Stimulated activated naive CD8-positive, alpha-beta T cell treated with anti-CD3 and anti-CD28 coated beads, Interleukin-15, Interleukin-2, amounts not matched to agents 100 ng/mL and 50 ng/mL, for 24 hours (primary cell): ENCODE measurements at regions not wholly inside any gene's neighbourhood (a gene's known extent, or its start where the extent isn't known, plus 50 kb on each side); places are given as distances from the start of the nearest gene placed in this dataset.

Experiments
- H3K27ac Mint-ChIP-seq: one replicate; pipeline ENCODE4 v1.8.0; 2021; ENCODE audit warnings: mild to moderate bottlenecking, mixed read lengths
- H3K27me3 Mint-ChIP-seq: one replicate; pipeline ENCODE4 v1.8.0; 2021; ENCODE audit warnings: mixed read lengths
- H3K36me3 Mint-ChIP-seq: one replicate; pipeline ENCODE4 v1.8.0; 2021; ENCODE audit warnings: low read depth, mixed read lengths
- H3K4me1 Mint-ChIP-seq: one replicate; pipeline ENCODE4 v1.8.0; 2021; ENCODE audit warnings: low read depth, mixed read lengths
- H3K4me3 Mint-ChIP-seq: one replicate; pipeline ENCODE4 v1.8.0; 2021; ENCODE audit warnings: mild to moderate bottlenecking, mixed read lengths
- H3K9me3 Mint-ChIP-seq: one replicate; pipeline ENCODE4 v1.8.0; 2021; ENCODE audit warnings: mixed read lengths

- H3K4me3 Mint-ChIP-seq = no peak overlapping the region
- no peaks in the 10 kb centered on the region for H3K4me1 Mint-ChIP-seq
- no peak overlapping the region for H3K27ac Mint-ChIP-seq
- H3K9me3 Mint-ChIP-seq = no peaks in the 10 kb centered on the region
- H3K27me3 Mint-ChIP-seq = no peaks in the 10 kb centered on the region
- H3K36me3 Mint-ChIP-seq = no peaks in the 10 kb centered on the region
These were observed 505.5 kb downstream of the LMO4 start for GRCh38 chr1:87834151-87834550.

GRCh38 chr1:87834941-87835340 is 506.3 kb downstream of the LMO4 start:
- no peaks in the 10 kb centered on the region for H3K36me3 Mint-ChIP-seq
- no peak overlapping the region for H3K27ac Mint-ChIP-seq
- no peak overlapping the region for H3K4me3 Mint-ChIP-seq
- H3K27me3 Mint-ChIP-seq = no peaks in the 10 kb centered on the region
- H3K9me3 Mint-ChIP-seq = no peaks in the 10 kb centered on the region
- H3K4me1 Mint-ChIP-seq = no peaks in the 10 kb centered on the region

- Mint-ChIP-seq H3K4me1 (no peaks in the 10 kb centered on the region), H3K4me3 (no peak overlapping the region), H3K9me3 (no peaks in the 10 kb centered on the region), H3K27ac (no peak overlapping the region), H3K27me3 (peaks cover 15% of the 10 kb centered on the region), H3K36me3 (no peaks in the 10 kb centered on the region)
These were observed 512.1 kb downstream of the LMO4 start for GRCh38 chr1:87840767-87841166.

- Mint-ChIP-seq H3K4me3 (no peak overlapping the region), H3K36me3 (no peaks in the 10 kb centered on the region), H3K9me3 (no peaks in the 10 kb centered on the region), H3K4me1 (no peaks in the 10 kb centered on the region), H3K27me3 (peaks cover 15% of the 10 kb centered on the region), H3K27ac (no peak overlapping the region)
These were observed 512.7 kb downstream of the LMO4 start for GRCh38 chr1:87841332-87841731.

GRCh38 chr1:87842156-87842555 is 513.5 kb downstream of the LMO4 start:
- Mint-ChIP-seq H3K36me3 (no peaks in the 10 kb centered on the region), H3K4me3 (no peak overlapping the region), H3K27ac (no peak overlapping the region), H3K9me3 (no peaks in the 10 kb centered on the region), H3K27me3 (peaks cover 15% of the 10 kb centered on the region), H3K4me1 (no peaks in the 10 kb centered on the region)

- Mint-ChIP-seq H3K27me3 (peaks cover 15% of the 10 kb centered on the region), H3K4me3 (no peak overlapping the region), H3K27ac (no peak overlapping the region), H3K9me3 (no peaks in the 10 kb centered on the region), H3K36me3 (no peaks in the 10 kb centered on the region), H3K4me1 (no peaks in the 10 kb centered on the region)
These were observed 515.6 kb downstream of the LMO4 start for GRCh38 chr1:87844251-87844650.

- Mint-ChIP-seq H3K9me3 (no peaks in the 10 kb centered on the region), H3K27ac (no peak overlapping the region), H3K27me3 (peaks cover 4% of the 10 kb centered on the region), H3K36me3 (no peaks in the 10 kb centered on the region), H3K4me1 (no peaks in the 10 kb centered on the region), H3K4me3 (no peak overlapping the region)
These were observed 522.8 kb downstream of the LMO4 start for GRCh38 chr1:87851490-87851889.

GRCh38 chr1:87852410-87853161 is 523.9 kb downstream of the LMO4 start:
- H3K4me1 Mint-ChIP-seq = no peaks in the 10 kb centered on the region

GRCh38 chr1:87853576-87854351 is 525.1 kb downstream of the LMO4 start:
- H3K9me3 Mint-ChIP-seq = no peaks in the 10 kb centered on the region
- peaks cover 6% of the 10 kb centered on the region for H3K27me3 Mint-ChIP-seq
- no peak overlapping the region for H3K4me3 Mint-ChIP-seq
- H3K4me1 Mint-ChIP-seq = no peaks in the 10 kb centered on the region
- H3K27ac Mint-ChIP-seq = no peak overlapping the region
- no peaks in the 10 kb centered on the region for H3K36me3 Mint-ChIP-seq

More at GRCh38 chr1:87852410-87853161, 523.9 kb downstream of the LMO4 start:
- no peaks in the 10 kb centered on the region for H3K36me3 Mint-ChIP-seq
- H3K27ac Mint-ChIP-seq = no peak overlapping the region
- no peak overlapping the region for H3K4me3 Mint-ChIP-seq
- H3K27me3 Mint-ChIP-seq = peaks cover 6% of the 10 kb centered on the region
- H3K9me3 Mint-ChIP-seq = no peaks in the 10 kb centered on the region

GRCh38 chr1:87863317-87863716 is 534.6 kb downstream of the LMO4 start:
- Mint-ChIP-seq H3K9me3 (peaks cover 11% of the 10 kb centered on the region), H3K27me3 (no peaks in the 10 kb centered on the region), H3K27ac (no peak overlapping the region), H3K36me3 (peaks cover 4% of the 10 kb centered on the region), H3K4me3 (no peak overlapping the region), H3K4me1 (peaks cover 12% of the 10 kb centered on the region)

- peaks cover 11% of the 10 kb centered on the region for H3K9me3 Mint-ChIP-seq
- peaks cover 4% of the 10 kb centered on the region for H3K36me3 Mint-ChIP-seq
- peak overlapping the region; percentile 69 for H3K27ac Mint-ChIP-seq
- H3K4me3 Mint-ChIP-seq = peak overlapping the region; percentile 37
- H3K27me3 Mint-ChIP-seq = no peaks in the 10 kb centered on the region
- peaks cover 12% of the 10 kb centered on the region for H3K4me1 Mint-ChIP-seq
These were observed 536.0 kb downstream of the LMO4 start for GRCh38 chr1:87864676-87865075.

GRCh38 chr1:87866416-87866815 is 537.7 kb downstream of the LMO4 start:
- Mint-ChIP-seq H3K36me3 (peaks cover 4% of the 10 kb centered on the region), H3K4me1 (peaks cover 16% of the 10 kb centered on the region), H3K9me3 (peaks cover 11% of the 10 kb centered on the region), H3K27me3 (peaks cover 4% of the 10 kb centered on the region), H3K27ac (no peak overlapping the region), H3K4me3 (no peak overlapping the region)

- peaks cover 20% of the 10 kb centered on the region for H3K4me1 Mint-ChIP-seq
- no peak overlapping the region for H3K27ac Mint-ChIP-seq
- peaks cover 11% of the 10 kb centered on the region for H3K9me3 Mint-ChIP-seq
- peaks cover 4% of the 10 kb centered on the region for H3K27me3 Mint-ChIP-seq
- peaks cover 4% of the 10 kb centered on the region for H3K36me3 Mint-ChIP-seq
- H3K4me3 Mint-ChIP-seq = no peak overlapping the region
These were observed 538.9 kb downstream of the LMO4 start for GRCh38 chr1:87867626-87868025.

- no peak overlapping the region for H3K27ac Mint-ChIP-seq
- peaks cover 4% of the 10 kb centered on the region for H3K36me3 Mint-ChIP-seq
- H3K27me3 Mint-ChIP-seq = peaks cover 4% of the 10 kb centered on the region
- peaks cover 12% of the 10 kb centered on the region for H3K4me1 Mint-ChIP-seq
- H3K9me3 Mint-ChIP-seq = peaks cover 11% of the 10 kb centered on the region
- H3K4me3 Mint-ChIP-seq = no peak overlapping the region
These were observed 540.9 kb downstream of the LMO4 start for GRCh38 chr1:87869567-87869966.

- Mint-ChIP-seq H3K27ac (no peak overlapping the region), H3K4me3 (no peak overlapping the region), H3K9me3 (no peaks in the 10 kb centered on the region), H3K4me1 (peaks cover 8% of the 10 kb centered on the region), H3K27me3 (peaks cover 4% of the 10 kb centered on the region), H3K36me3 (no peaks in the 10 kb centered on the region)
These were observed 543.5 kb downstream of the LMO4 start for GRCh38 chr1:87872189-87872588.
